OCI-LY3 (cell line): ENCODE measurements at regions not wholly inside any gene's neighbourhood (a gene's known extent, or its start where the extent isn't known, plus 50 kb on each side); places are given as distances from the start of the nearest gene placed in this dataset.
"Not testable (repeated sequence)": the region's sequence is repeated elsewhere in the genome, so short reads cannot be mapped to it uniquely, and the experiment has no call there.

ENCODE experiments used
- H2AFZ ChIP-seq: fragments of 200-600, 300-600 bp; shearing (Covaris generic); 2 replicates; pipeline ENCODE4 v1.6.0; 2014; ENCODE audit warnings: antibody characterized with exemption, low read depth, low read length
- H3K27ac ChIP-seq: fragments of 200-600, 300-600 bp; sonication (generic); 2 replicates; pipeline ENCODE4 v1.5.1; 2014; ENCODE audit warnings: mild to moderate bottlenecking, low read length, moderate library complexity, mixed read lengths
- H3K27me3 ChIP-seq: fragments of 200-600, 300-600 bp; sonication (generic); 2 replicates; pipeline ENCODE4 v1.6.1; 2014; ENCODE audit warnings: low read depth, low read length, mixed read lengths
- H3K36me3 ChIP-seq: fragments of 200-600, 300-600 bp; sonication (generic); replicated peaks from 2 replicates; pipeline ENCODE3; 2014; ENCODE audit warnings: low read depth, low read length, mixed read lengths
- H3K4me1 ChIP-seq: fragments of 300-600, 200-600 bp; sonication (generic); 2 replicates; pipeline ENCODE4 v1.6.1; 2014; ENCODE audit warnings: low read length, mixed read lengths
- H3K4me2 ChIP-seq: fragments of 200-600, 300-600 bp; sonication (generic); 2 replicates; pipeline ENCODE4 v1.6.1; 2014; ENCODE audit warnings: low read length, mixed read lengths
- H3K4me3 ChIP-seq: fragments of 300-600, 200-600 bp; sonication (generic); 2 replicates; pipeline ENCODE4 v1.5.1; 2014; ENCODE audit warnings: antibody characterized with exemption, mild to moderate bottlenecking, low read length, moderate library complexity
- H3K79me2 ChIP-seq: fragments of 300-600, 200-600 bp; shearing (Covaris generic); 2 replicates; pipeline ENCODE4 v1.6.1; 2014; ENCODE audit warnings: mild to moderate bottlenecking, low read length, mixed read lengths
- H3K9ac ChIP-seq: fragments of 300-600, 200-600 bp; shearing (Covaris generic); 2 replicates; pipeline ENCODE4 v1.6.0; 2014; ENCODE audit warnings: mild to moderate bottlenecking, low read length, moderate library complexity
- H3K9me3 ChIP-seq: fragments of 200-600, 300-600 bp; shearing (Covaris generic); 2 replicates; pipeline ENCODE4 v1.6.1; 2014; ENCODE audit warnings: low read length, mixed read lengths; ENCODE audit not compliant: insufficient read depth
- H4K20me1 ChIP-seq: fragments of 200-600, 300-600 bp; sonication (generic); 2 replicates; pipeline ENCODE4 v1.6.1; 2016; ENCODE audit warnings: low read length, mixed read lengths; ENCODE audit not compliant: insufficient read depth
- CTCF ChIP-seq: fragments of 200-600, 300-600 bp; sonication (generic); IDR thresholded peaks from 2 replicates; pipeline ENCODE4 v1.5.1; 2014; ENCODE audit warnings: antibody characterized with exemption, low read length, low read depth
- EZH2phosphoT487 ChIP-seq: fragments of 200-600 bp; shearing (Covaris generic); IDR thresholded peaks from 2 replicates; pipeline ENCODE4 v1.6.1; 2018; ENCODE audit warnings: antibody characterized with exemption, mixed run types, low read depth

- Histone ChIP-seq H3K9me3 (no peaks in the 10 kb centered on the region), H3K79me2 (no peaks in the 10 kb centered on the region), H3K27ac (no peak overlapping the region), H3K27me3 (peaks cover 5% of the 10 kb centered on the region; the same call in 1 of the 2 replicates), H3K4me2 (no peak overlapping the region), H4K20me1 (no peaks in the 10 kb centered on the region), H3K36me3 (no peaks in the 10 kb centered on the region), H3K9ac (no peak overlapping the region), H2AFZ (no peak overlapping the region), H3K4me3 (no peak overlapping the region), H3K4me1 (no peaks in the 10 kb centered on the region)
- TF ChIP-seq CTCF, result no peak
Measured at GRCh38 chr1:184181044-184181443, 129.5 kb downstream of the TSEN15 start.

- Histone ChIP-seq H3K36me3 (no peaks in the 10 kb centered on the region), H2AFZ (no peak overlapping the region), H3K27ac (no peak overlapping the region), H3K4me3 (no peak overlapping the region), H3K79me2 (no peaks in the 10 kb centered on the region), H3K4me2 (no peak overlapping the region), H3K27me3 (no peaks in the 10 kb centered on the region; the same call in 1 of the 2 replicates), H3K9ac (no peak overlapping the region), H3K4me1 (no peaks in the 10 kb centered on the region), H4K20me1 (no peaks in the 10 kb centered on the region), H3K9me3 (no peaks in the 10 kb centered on the region)
- TF ChIP-seq CTCF (no peak), EZH2phosphoT487 (no peak)
Measured at GRCh38 chr1:184183919-184184318, 132.4 kb downstream of the TSEN15 start.

- not testable (repeated sequence) for H2AFZ ChIP-seq, H3K9ac ChIP-seq, H3K4me3 ChIP-seq, H3K36me3 ChIP-seq, H3K79me2 ChIP-seq, H3K27ac ChIP-seq, H4K20me1 ChIP-seq, H3K4me1 ChIP-seq, H3K4me2 ChIP-seq, H3K9me3 ChIP-seq, H3K27me3 ChIP-seq
Measured at GRCh38 chr1:184184614-184185013, 133.1 kb downstream of the TSEN15 start.

- Histone ChIP-seq H2AFZ (no peak overlapping the region), H3K4me1 (no peaks in the 10 kb centered on the region), H3K9me3 (no peaks in the 10 kb centered on the region), H3K4me2 (no peak overlapping the region), H3K4me3 (no peak overlapping the region), H3K27me3 (peaks cover 9% of the 10 kb centered on the region), H4K20me1 (no peaks in the 10 kb centered on the region), H3K27ac (no peak overlapping the region), H3K36me3 (no peaks in the 10 kb centered on the region), H3K9ac (no peak overlapping the region), H3K79me2 (no peaks in the 10 kb centered on the region)
- TF ChIP-seq EZH2phosphoT487, result no peak
- TF ChIP-seq CTCF, result no peak
Measured at GRCh38 chr1:184185347-184185746, 133.8 kb downstream of the TSEN15 start.

GRCh38 chr1:184186167-184186566 lies 134.6 kb downstream of the TSEN15 start:
- Histone ChIP-seq H3K9me3 (no peaks in the 10 kb centered on the region), H3K79me2 (no peaks in the 10 kb centered on the region), H3K9ac (no peak overlapping the region), H2AFZ (no peak overlapping the region), H3K27ac (no peak overlapping the region), H3K4me1 (no peaks in the 10 kb centered on the region), H3K27me3 (peaks cover 13% of the 10 kb centered on the region), H3K36me3 (no peaks in the 10 kb centered on the region), H3K4me2 (no peak overlapping the region), H3K4me3 (no peak overlapping the region), H4K20me1 (no peaks in the 10 kb centered on the region)
- no peak for TF ChIP-seq EZH2phosphoT487
- no peak for TF ChIP-seq CTCF
